HG03571 (cell line): ENCODE measurements at regions not wholly inside any gene's neighbourhood (a gene's known extent, or its start where the extent isn't known, plus 50 kb on each side); places are given as distances from the start of the nearest gene placed in this dataset.
A peak's percentile ranks its signal among the peaks of the same experiment; 100 is the strongest.
"Not testable (repeated sequence)": the region's sequence is repeated elsewhere in the genome, so short reads cannot be mapped to it uniquely, and the experiment has no call there.

Source experiments
- ATAC-seq: cut with Tn5 transposase; IDR thresholded peaks from one replicate; pipeline ENCODE4 v1.9.1; 2021; ENCODE audit not compliant: unreplicated experiment

GRCh38 chr7:17396692-17397091, 98.2 kb downstream of the AHR start:
- no peak for ATAC-seq

DNA sequence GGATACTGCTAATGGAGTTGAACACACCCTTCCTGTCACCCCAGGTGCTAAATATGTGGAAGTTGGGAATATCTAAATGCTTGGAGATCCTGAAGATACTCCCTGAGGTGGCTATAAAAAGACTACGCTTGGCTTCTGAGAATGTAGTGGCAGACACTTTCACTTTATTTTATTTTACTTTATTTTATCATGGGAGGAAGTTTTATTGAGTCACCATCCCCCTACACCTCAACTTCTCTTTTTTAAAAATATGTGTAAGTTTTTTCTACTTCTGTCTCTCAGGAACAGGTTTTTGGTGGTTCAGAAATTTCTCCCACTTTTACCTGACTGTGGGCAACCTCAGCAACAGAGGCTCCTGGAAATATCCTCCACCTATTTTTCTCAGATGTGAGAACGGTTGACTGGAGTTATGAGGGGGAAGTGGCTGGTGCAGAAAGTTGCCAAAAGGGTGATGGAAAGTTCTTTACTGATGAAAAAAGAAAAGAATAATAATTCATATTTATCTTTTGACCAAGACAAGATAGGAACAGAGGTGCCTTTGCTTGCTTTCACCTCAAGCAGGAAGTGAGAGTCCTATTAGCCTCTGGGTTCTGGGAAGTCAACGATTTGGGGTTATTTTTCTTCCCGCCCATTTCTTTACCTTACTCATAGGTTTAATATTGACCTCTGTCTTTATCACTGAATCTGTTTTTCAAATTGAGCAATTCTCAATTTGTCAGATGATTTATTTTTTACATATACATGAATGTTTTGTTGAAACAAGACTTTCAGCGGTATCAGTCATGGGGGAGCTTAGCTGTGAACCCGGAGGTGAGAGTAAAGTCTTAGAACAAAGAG, 103.6 kb downstream of the AHR start:
- ATAC-seq: peak; percentile 77

GRCh38 chr7:17402628-17403278, 104.3 kb downstream of the AHR start:
- ATAC-seq: peak; percentile 68

- no peak for ATAC-seq
Measured at GRCh38 chr7:17404006-17404405, 105.6 kb downstream of the AHR start.

DNA sequence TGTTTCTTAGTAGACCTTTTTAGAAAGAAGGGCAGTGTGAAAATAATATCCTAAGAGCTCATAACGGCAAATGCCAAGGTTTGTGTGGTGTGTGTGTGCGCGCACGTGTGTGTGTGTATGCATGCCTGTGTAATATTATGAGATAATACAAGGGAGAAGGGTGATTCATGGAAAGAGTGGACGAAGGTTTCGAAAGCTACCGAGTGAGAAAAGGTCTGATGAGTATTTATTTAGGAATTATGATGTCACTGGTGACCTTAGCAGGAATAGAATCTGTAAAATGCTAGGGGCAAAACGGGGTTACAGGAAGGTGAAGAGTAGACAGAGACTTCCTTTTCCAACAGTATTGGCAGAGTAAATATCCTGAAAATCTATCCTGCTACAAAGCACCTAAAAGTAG, 107.3 kb downstream of the AHR start:
- no peak for ATAC-seq

DNA sequence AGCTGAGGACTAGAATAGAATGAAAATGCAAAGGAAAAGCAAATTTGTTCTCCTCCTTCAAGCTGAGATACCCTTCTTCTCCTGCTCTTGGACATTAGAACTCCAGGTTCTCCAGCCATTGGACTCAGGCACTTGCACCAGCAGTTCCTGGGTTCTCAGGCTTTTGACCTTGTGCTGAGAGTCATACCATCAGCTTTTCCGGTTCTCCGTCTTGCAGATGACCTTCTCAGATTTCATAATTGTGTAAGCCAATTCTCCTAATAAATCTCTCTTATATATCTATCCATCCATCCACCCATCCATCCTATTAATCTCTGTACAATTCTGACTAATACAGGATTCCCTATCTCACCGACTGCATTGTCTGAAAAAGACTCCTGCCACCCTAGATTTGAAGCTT, 108.3 kb downstream of the AHR start:
- ATAC-seq: no peak

DNA sequence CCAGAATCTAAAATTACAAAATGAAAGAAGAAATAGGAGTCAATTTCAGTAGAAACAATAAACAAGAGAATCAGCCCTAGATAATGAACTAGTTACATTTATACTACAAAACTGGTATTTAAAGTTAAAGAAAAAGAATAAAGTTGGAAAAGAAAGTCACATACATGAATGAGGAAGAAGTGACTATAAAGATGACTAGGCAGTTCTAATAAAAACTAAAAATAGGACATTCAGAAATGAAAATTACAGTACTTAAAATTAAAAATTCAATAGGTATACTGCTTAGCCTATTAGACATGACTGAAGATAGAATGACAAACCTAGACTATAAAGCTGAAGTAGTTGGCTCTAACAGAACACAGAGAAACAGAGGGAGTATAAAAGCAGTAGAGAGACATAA, 108.8 kb downstream of the AHR start:
- no peak for ATAC-seq

DNA sequence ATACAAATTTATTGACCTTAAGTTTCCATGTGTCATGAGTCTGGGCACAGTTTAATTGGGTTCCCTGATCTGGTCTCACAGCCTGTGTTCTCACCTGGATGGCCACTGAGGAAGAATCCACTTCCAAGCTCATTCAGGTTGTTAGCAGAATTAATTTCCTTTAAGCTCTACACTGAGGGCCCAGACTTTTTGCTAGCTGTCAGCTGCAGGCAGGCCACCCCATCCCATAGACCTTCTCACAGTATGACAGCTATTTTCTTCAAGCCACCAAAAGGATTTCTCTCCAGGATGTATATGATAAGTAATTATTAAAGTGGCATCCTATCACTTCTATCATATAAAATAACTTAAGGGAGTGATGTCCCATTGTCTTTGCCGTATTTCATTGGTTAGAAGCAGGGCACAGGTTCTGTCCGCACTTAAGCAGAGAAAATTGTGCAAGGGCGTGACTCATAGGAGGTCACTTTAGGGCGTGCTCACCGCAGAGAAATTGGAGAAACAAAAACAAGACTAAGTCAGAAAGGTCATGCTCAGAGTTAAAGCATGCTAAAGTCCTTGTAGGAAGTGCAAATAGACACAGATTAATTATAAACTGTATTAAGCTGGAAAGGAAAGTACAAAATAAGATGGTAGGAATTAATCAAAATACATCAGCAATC, 109.9 kb downstream of the AHR start:
- ATAC-seq: no peak

- no peak for ATAC-seq
Measured at GRCh38 chr7:17408904-17409290, 110.4 kb downstream of the AHR start.

GRCh38 chr7:17411922-17412321, 113.5 kb downstream of the AHR start:
- peak; percentile 85 for ATAC-seq

DNA sequence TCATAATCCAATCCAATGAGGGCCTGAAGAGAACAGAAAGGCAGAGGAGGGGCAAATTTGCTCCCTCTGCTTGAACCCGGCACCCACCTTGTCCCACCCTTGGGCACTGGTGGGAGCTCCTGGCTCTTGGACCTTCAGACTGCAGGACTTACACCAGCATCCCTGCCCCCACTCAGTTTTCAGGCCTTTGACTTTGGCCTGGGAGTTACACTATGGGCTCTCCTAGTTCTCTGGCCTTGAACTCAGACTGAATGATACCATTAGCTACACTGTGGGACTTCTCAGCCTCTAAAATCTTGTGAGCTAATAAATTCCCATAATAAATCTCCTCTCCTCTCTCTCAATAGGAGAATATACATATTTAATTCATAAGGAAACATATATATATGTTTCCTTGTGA, 114.4 kb downstream of the AHR start:
- no peak for ATAC-seq

DNA sequence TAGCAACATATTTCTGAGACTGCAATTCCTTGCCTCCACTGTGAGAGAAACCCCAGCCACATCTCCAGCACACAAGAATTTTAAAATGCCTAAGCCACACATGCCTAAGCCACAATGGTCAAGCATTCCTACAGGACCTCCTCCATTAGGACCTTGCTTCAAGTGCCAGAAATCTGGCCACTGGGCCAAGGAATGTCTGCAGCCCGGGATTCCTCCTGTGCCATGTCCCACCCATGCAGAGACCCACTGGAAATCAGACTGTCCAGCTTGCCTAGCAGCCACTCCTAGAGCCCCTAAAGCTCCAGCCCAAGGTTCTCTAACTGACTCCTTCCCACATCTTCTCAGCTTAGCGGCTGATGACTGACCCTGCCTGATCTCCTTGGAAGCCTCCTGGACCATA, 117.5 kb downstream of the AHR start:
- no peak for ATAC-seq

DNA sequence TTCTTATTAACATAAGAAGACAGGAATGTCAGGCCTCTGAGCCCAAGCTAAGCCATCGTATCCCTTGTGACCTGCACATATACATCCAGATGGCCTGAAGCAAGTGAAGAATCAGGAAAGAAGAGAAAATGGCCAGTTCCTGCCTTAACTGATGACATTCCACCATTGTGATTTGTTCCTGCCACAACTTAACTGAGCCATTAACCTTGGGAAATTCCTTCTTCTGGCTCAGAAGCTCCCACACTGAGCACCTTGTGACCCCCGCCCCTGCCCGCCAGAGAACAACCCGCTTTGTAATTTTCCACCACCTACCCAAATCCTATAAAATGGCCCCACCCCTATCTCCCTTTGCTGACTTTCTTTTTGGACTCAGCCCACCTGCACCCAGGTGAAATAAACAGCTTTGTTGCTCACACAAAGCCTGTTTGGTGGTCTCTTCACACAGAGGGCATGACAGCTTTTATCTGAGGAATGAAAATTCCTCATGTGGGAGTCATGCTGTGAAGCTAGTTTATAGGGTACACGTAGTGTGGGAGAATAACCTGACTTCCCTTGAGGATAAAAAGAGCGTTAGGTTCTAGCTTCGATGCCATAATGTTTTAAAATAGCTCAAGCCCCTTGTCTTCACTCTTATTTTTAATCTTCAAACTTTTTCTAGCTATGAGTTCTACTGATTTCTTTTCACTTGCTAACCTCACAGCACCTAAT, 122.0 kb downstream of the AHR start:
- not testable (repeated sequence) for ATAC-seq

DNA sequence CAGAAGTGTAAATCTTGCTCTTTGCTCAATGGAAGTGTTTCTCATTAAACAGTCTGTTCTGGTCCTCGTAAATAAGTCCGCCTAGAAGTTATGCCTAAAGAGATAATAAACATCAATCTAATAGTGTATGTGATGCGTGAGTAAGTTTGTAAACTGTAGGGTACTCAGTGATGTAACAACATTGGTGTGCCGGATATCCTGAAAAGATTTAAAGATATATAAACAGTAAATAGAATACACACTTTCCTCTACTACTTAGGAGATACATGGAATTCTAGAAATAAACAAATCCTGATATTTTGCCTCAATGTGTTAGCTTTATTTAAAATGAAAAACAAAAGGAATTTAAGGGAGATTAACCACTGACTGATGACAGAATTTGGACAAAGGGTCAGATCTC, 123.5 kb downstream of the AHR start:
- no peak for ATAC-seq

DNA sequence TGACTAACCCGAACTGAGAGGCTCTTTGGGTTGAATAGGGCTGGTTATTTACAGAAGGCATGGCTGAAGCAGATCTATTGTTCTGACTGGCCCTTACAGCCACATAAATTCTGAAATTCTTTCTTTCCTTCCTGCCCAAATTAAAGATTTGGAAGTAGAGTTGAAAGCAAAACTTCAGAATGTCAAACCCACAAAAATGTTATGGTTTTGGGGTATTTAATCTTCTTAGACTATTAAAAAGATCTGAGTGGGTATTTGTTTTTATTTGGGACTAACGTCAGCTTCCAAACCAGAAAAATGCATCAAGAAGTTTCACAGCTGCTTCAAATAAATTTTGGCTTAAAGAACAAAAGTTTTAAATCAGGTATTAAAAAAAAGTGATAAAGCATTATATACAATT, 124.5 kb downstream of the AHR start:
- ATAC-seq: no peak

DNA sequence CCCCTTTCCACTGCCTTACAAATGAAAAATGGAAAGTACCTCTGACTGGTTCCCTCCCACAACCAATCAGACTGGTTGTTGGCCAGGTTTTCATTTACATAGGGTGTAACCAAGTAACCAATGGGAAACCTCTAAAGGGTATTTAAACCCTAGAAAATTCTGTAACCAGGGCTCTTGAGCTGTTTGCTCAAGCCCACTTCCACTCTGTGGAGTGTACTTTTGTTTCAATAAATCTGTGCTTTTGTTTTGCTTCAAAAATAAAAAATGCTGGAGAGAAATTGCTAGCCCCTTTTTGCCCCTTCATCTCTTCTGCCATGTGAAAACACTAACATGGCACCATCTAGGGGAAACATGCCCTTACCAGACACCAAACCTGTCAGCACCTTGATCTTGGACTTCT, 129.5 kb downstream of the AHR start:
- no peak for ATAC-seq

DNA sequence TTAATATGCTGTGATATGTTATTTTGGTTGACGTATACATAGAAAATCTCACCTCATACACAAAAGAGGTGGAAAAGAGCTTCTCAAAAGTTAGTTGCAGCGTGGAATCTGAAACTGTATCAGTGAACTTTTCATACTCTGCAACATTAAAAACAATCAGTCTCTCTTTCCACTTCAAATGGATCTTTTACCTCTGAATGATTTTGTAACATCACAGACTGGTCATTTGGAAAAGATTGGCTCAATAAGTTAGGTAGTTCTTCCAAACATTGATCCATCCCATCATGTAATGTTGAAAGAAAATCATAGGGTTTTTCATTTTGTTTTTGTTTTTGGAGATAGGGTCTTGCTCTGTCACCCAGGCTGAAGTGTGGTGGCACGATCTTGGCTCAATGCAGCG, 131.1 kb downstream of the AHR start:
- ATAC-seq: no peak

DNA sequence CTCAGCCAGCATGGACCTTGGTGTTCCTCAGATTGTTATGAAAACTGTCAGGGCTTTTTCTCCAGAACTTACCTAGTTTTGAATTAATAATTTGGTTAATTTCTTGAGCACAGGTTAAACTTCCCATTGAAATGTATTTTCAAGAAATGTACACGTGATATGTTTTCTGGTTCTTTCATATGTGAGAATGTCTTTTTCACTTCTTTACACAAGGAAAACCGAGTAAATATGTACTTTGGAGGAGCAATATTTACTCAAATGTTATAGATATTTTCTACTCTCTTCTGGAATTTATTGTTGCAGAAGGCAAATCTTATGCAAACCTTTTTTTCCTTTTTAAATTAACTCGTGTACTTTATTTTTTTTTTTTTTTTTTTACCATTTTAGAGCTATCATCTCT, 134.3 kb downstream of the AHR start:
- ATAC-seq: no peak

DNA sequence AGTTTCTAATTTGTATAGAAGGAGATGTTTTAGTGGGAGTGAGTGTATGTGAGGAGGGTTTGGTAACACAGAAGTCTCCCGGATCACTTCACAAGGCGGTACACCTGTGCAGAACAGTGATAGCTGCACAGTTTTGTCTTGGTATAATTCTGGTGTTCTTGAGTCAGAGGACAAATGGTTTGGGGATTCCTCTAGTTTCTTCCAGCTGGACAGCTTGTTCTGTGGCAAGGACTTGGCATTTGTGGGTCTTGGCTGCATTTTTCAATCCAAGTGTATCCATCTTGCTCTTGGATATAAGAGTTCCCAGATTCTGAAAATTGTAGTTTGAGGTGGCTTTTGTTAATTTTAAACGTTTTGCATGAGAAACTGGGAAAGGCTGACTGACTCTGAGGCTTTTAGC, 135.7 kb downstream of the AHR start:
- ATAC-seq: no peak

- ATAC-seq: no peak
Measured at GRCh38 chr7:17434841-17435692, 136.6 kb downstream of the AHR start.

DNA sequence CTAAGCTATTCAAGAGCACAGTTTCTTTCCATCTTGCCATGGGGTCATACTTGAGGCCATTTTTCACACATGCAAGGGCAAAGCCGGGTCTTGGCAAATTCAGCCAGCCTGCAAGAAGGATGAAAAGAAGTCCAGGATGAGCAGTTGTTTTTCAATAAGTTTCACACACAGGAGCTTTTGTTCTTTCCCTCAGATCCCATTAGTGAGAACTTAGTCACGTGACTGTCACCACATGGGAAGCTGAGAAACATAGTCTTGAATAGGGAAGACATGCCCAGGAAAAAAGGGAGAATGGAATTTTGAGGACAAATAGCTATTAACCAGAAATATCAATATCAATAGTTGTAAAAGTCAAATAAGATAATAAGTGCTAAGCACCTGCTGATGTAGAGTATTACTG, 137.7 kb downstream of the AHR start:
- no peak for ATAC-seq
